HFFc6 (cell line): ENCODE measurements at regions not wholly inside any gene's neighbourhood (a gene's known extent, or its start where the extent isn't known, plus 50 kb on each side); places are given as distances from the start of the nearest gene placed in this dataset.

Experiments
- DNase-seq: peaks from one replicate; pipeline ENCODE4 v3.0.0-alpha.2; 2018
- H3K27ac Mint-ChIP-seq: 2 replicates; pipeline ENCODE4 v1.8.0; 2020; ENCODE audit warnings: mild to moderate bottlenecking, mixed read lengths
- H3K27me3 Mint-ChIP-seq: 2 replicates; pipeline ENCODE4 v1.8.0; 2021; ENCODE audit warnings: mild to moderate bottlenecking, moderate library complexity, mixed read lengths; ENCODE audit not compliant: insufficient read depth
- H3K36me3 Mint-ChIP-seq: 2 replicates; pipeline ENCODE4 v1.8.0; 2021; ENCODE audit warnings: low read depth, mixed read lengths
- H3K4me1 Mint-ChIP-seq: 2 replicates; pipeline ENCODE4 v1.8.0; 2020; ENCODE audit warnings: low read depth, mixed read lengths
- H3K4me3 Mint-ChIP-seq: 2 replicates; pipeline ENCODE4 v1.8.0; 2020; ENCODE audit warnings: mild to moderate bottlenecking, moderate library complexity, mixed read lengths
- H3K9me3 Mint-ChIP-seq: 2 replicates; pipeline ENCODE4 v1.8.0; 2020; ENCODE audit warnings: mild to moderate bottlenecking, mixed read lengths
- TF ChIP-seq, protein P1 (sequence below): fragments of 200-600 bp; sonication (generic); IDR thresholded peaks from 2 replicates; pipeline ENCODE4 v1.5.0; 2021; ENCODE audit warnings: antibody characterized with exemption, mild to moderate bottlenecking

DNA sequence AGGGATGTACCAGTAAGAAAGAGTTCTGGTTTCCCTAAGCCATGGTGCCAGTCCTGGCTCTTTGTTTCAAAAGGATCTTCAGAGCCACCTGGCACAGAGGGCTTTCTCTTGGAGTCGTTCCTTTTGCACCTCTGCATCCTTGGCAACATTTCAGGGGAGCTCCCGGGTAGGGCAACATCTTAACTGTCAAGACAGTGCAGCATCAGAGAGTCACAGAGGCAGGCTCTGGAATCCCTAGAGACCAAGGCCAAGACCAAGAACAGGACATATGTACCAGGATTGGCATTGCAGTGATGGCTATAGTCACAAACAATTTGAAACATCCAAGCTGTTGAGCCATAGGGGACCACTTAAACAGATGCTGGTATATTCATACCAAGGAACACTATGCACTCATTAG, 129.4 kb upstream of the ADPGK start:
- Mint-ChIP-seq H3K4me3 (no peak overlapping the region), H3K36me3 (no peaks in the 10 kb centered on the region), H3K27me3 (peaks cover 3% of the 10 kb centered on the region), H3K4me1 (no peaks in the 10 kb centered on the region), H3K27ac (no peak overlapping the region), H3K9me3 (no peaks in the 10 kb centered on the region)
- TF ChIP-seq, protein P1, sequence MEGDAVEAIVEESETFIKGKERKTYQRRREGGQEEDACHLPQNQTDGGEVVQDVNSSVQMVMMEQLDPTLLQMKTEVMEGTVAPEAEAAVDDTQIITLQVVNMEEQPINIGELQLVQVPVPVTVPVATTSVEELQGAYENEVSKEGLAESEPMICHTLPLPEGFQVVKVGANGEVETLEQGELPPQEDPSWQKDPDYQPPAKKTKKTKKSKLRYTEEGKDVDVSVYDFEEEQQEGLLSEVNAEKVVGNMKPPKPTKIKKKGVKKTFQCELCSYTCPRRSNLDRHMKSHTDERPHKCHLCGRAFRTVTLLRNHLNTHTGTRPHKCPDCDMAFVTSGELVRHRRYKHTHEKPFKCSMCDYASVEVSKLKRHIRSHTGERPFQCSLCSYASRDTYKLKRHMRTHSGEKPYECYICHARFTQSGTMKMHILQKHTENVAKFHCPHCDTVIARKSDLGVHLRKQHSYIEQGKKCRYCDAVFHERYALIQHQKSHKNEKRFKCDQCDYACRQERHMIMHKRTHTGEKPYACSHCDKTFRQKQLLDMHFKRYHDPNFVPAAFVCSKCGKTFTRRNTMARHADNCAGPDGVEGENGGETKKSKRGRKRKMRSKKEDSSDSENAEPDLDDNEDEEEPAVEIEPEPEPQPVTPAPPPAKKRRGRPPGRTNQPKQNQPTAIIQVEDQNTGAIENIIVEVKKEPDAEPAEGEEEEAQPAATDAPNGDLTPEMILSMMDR, result no peak
- DNase-seq, result no peak

DNA sequence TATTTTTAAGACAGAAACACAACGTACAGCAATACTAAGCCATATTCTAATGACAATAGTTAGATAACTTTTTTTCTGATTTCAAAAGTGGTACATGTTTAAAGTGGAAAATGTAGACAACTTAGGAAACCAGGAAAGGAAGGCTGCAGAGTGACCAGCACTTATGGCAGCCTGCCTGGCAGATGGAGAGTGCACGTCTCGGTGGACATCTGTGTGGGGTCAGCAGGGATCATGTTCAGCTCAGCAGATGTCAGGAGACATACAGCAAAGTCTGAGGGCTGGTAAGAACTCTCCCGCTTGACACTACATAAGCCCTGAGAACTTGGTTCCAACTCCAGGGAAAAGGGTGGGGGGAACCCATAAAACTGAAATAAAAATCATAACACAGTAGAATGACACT, 128.6 kb upstream of the ADPGK start:
- Mint-ChIP-seq H3K4me3 (no peak overlapping the region), H3K9me3 (no peaks in the 10 kb centered on the region), H3K4me1 (no peaks in the 10 kb centered on the region), H3K27ac (no peak overlapping the region), H3K27me3 (peaks cover 6% of the 10 kb centered on the region), H3K36me3 (no peaks in the 10 kb centered on the region)
- no peak for DNase-seq
- TF ChIP-seq, protein P1, result no peak

DNA sequence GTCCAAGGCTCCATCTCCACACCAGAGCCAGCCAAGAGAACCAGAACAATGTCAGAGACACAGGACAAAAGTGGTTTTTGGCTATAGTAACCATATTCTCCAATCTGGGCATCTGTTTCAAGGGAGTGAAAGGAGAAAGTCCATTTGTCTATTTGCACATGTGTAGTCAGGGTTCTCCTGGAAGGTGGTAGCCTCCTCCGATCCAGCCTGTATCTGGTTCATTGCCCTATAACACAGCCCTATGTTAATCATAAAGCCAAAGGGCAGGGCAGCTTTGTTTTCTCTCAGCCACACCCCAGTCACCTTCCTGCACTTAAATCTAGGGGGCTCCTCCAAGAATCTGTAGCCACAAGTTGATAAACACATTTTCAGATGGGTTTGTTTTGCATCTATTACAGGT, 128.1 kb upstream of the ADPGK start:
- no peaks in the 10 kb centered on the region for H3K36me3 Mint-ChIP-seq
- no peak overlapping the region for H3K4me3 Mint-ChIP-seq
- no peaks in the 10 kb centered on the region for H3K9me3 Mint-ChIP-seq
- H3K4me1 Mint-ChIP-seq, result no peaks in the 10 kb centered on the region
- H3K27me3 Mint-ChIP-seq, result peaks cover 6% of the 10 kb centered on the region
- TF ChIP-seq, protein P1, result no peak
- no peak for DNase-seq
- H3K27ac Mint-ChIP-seq, result no peak overlapping the region

DNA sequence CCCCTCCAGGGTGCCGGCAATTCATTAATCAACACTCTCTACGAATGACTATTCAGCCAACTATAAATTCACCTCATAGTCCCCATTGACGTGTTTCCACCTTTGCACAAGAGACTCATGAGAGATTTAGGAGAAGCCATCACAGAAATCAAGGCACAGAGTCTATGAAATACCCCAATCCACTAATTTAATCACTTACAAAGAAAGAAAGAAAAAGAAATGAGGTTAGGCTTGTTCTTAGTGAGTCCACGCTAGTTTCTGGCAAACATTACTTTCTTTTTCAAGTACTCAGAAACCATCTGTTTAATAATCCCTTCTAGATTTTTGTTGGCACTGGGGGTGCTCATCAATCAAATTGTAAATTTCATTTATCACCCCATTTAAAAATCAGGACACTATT, 125.2 kb upstream of the ADPGK start:
- no peaks in the 10 kb centered on the region for H3K36me3 Mint-ChIP-seq
- no peaks in the 10 kb centered on the region for H3K4me1 Mint-ChIP-seq
- no peak for DNase-seq
- no peak overlapping the region for H3K27ac Mint-ChIP-seq
- no peak overlapping the region; the same call in 1 of the 2 replicates for H3K4me3 Mint-ChIP-seq
- H3K27me3 Mint-ChIP-seq, result peaks cover 6% of the 10 kb centered on the region
- TF ChIP-seq, protein P1, result no peak
- H3K9me3 Mint-ChIP-seq, result no peaks in the 10 kb centered on the region

DNA sequence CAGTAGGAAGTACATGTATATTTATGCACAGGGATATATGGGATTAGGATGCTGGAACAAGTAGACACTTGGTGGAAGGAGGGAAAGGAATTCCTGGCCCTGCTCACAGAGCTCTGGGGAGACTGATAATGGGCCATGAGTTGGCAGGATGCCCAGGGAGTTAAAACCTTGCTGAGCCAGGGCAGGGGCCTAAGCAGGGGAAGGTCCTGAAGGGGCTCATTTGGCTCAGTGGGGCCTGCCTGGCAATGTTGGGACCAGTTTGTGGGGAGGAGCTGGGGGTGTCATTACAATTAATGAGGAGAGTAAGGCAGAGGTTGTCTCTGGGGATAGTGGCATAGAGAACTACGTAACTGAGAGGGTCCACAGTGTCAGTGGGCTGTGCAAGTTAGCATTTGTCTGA, 124.2 kb upstream of the ADPGK start:
- no peak overlapping the region for H3K27ac Mint-ChIP-seq

More for the DNA sequence above, 124.2 kb upstream of the ADPGK start:
- DNase-seq, result no peak
- no peaks in the 10 kb centered on the region for H3K36me3 Mint-ChIP-seq
- peaks cover 7% of the 10 kb centered on the region for H3K4me1 Mint-ChIP-seq
- TF ChIP-seq, protein P1, result no peak
- H3K27me3 Mint-ChIP-seq, result peaks cover 10% of the 10 kb centered on the region
- no peaks in the 10 kb centered on the region for H3K9me3 Mint-ChIP-seq
- H3K4me3 Mint-ChIP-seq, result no peak overlapping the region
